ENCODE measurements at regions not wholly inside any gene's neighbourhood (a gene's known extent, or its start where the extent isn't known, plus 50 kb on each side); places are given as distances from the start of the nearest gene placed in this dataset.

DNA sequence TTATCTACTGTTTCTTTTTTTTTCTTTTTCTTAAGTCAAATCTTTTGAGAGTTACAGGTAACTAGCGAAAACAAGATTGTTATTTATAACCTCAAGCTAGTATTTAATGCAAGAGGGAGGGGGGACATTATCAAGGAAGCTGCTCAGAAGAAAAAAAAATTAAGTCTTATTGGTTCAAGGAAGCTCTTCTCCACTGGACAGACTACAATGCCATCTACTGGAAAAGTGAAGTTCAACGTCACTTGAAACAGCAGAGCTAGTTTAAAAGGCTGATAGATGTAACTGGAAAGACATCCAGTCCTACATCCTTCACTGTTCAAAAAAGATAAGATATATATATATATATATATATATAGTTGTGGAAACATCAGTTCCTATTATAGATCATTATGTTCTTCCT, 418.0 kb upstream of the PSMD7 start:
- peak; percentile 68 for DNase-seq

DNA sequence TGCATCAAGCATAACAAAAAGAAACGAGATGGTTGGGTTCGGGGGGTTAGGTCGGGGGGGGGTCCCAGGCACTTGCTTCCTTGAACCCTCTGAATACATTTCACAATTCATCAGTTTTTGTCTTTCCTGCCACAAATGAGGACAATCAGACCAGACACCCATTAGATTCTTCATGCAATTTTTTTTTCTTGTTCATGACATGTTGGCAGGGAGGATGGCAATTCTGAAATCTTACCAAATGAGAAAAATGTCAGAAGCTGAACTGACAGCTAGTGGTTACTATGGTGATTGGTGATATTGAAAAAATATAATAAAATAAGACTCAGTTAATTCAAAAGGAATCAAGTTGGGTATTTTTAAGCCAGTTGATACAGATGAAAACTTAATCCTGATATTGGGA, 419.5 kb upstream of the PSMD7 start:
- no peak for DNase-seq

DNA sequence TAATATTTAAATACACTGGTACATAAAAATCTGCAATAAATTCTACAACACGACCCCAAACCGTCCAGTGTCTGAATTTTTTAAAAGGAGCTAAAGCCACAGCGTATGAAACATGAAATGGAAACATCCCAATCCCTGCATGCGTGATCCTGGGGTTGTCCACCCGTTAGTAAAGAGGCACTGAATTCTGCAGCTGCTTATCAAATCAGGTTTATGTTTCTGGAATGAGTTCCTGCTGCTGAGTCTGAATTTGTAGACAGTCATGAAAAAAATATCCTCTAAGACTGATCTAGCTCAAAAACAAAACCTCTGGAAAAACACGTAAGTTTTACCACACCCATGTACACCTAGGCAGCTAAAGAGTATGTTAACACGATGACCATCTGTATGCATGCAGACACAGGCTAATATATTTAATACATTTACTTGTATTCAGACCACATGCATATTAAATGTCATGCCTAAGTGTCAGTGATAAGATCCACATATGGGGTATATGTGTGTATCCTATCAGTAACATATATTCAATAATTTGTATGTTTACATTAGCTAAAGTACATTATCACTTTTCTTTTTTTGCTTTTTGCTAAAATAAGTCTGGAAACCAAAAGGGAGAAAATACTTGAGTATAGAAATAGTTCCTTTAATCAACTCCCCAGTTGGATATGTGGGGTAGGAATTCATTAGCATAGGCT, 420.5 kb upstream of the PSMD7 start:
- DNase-seq = no peak

DNA sequence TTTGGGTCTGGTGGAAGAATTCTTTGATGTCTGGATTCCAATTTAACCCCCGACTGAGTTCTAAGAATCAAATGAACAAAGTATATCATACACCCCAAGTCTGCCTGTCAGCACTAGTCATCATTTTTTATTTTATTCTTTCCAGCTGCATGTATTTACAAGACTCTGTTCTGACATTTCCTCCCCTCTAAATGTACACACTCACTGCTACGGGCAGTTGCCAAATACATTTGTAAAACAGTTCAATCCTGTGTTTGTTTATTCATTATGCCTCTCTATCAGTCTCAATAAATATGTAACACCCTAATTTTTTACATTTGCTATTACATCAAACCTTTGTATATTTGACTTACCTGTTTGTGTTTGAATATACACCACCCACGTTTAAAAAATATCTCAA, 422.3 kb upstream of the PSMD7 start:
- no peak for DNase-seq

DNA sequence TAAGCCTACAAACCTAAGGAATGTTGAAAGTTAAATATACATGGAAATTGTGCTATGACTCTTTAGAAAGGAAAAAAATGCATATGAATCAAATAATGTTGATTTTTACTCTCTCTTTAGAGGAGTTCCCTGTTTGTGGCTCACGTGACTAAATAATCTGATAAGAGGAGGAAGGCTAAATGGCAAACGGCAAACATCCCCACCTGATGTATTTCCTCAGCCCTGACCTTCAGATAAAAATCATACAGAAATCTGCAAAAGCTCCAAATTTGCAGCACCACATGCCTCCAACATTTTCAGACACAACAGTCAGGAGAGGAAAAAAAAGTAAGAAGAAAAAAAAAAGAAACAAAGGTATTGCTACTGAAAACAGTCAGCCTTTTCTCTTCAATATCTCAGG, 423.0 kb upstream of the PSMD7 start:
- DNase-seq = no peak

DNA sequence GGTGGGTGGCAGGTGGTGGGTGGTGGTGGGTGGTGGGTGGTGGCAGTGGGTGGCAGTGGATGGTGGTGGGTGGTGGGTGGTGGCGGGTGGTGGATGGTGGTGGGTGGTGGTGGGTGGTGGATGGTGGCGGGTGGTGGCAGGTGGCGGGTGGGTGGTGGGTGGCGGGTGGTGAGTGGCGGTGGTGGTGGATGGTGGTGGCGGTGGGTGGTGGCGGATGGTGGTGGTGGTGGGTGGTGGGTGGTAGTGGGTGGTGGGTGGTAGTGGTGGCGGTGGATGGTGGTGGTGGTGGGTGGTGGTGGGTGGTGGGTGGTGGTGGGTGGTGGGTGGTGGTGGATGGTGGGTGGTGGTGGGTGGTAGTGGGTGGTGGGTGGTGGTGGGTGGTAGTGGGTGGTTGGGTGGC, 423.8 kb upstream of the PSMD7 start:
- no peak for DNase-seq

DNA sequence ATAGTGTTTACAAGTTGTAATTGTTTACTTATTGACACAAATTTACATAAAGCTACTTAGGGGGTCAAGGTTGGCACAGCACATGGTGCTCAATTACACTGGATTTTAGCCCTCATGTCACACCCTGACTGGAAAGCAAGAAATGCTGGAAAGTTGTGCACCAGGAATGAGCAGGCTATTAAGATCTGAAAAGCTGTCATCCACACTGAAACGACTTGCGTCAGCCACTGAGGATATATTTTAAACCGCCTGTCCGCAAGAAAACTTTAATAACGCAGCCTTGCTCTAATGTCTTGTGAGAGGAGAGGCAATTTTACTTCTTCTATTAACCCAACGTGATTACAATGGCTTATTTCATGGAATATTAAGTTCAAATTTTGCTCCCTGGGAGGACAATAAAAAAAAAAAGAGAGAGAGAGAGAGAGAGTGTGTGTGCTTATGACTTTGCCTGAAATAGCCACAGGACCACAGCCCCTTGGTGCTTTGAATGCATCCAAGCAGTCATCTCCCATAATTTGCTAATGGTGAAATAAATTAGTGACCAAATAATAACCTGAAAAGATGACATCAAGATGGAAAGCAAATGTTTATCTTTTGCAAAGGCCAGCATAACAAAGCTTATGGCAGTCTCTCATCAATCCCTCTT, 425.4 kb upstream of the PSMD7 start:
- no peak for DNase-seq

DNA sequence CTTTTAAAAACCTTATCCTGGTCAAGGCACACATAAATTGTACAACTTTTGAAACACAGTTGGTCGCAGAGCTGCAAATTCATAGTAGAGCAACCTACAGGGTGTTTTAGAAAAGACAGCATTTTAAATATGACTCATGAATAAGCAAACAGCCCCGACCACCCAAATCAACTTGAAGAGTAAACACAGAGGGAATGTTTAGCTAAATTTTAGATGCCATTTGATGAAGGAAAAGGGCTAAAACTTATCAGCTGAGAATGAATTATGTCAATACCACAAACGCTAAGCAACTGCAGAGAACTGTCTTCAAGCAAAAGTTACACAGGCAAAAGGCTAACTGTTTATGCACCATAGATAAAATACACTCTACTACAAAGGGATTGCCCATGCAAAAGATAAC, 427.5 kb upstream of the PSMD7 start:
- no peak for DNase-seq

DNA sequence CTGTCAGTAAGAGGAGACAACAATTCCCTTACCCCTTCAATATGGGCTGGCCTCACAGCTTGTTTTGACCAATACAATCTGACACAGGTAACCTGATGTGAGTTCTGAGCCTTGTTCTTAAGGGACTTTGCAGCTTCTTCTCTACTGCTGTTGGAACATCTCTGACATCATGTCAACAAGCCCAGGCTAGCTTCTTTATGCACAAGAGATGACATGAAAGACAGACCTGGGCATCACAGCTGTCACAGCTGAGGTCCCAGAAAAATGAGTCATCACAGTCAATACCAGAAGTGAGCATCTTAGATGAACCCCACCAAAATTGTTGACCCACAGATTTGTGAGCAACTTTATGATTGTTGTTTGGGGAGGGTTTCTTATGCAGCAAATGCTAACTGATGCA, 431.7 kb upstream of the PSMD7 start:
- DNase-seq = no peak

DNA sequence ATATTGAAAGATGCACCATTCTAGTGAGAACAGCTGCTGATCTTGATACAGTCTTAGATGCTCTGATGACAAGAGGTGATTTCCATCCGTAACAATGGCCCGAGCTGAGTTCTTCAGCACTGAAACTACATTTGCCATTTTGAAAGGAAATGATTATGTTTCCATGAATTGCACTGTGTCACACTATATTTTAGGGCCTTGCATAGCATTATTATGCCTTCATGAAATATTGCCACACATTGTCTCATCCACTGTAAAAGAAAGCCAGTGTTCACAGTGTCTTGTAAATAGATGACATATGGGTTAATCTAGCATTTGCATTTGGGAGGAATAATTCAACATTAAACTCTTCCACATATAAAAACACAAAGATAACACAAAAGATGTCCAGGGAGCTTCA, 438.3 kb upstream of the PSMD7 start:
- no peak for DNase-seq

DNA sequence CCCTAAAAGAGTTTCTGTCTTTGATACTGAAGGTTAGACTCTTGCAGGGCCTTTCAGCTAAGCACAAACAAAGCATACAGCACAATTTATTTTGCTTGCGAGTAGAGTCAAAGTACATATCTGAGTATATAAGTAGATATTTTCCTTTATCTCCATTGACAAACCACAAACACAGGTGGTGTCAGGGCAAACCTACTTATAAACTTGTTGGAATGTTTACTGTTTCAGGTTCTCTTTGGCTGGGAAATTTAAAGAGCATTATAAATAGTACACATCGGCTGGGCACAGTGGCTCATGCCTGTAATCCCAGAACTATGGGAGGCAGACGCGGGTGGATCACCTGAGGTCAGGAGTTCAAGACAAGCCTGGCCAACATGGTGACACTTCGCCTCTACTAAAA, 442.6 kb upstream of the PSMD7 start:
- no peak for DNase-seq

DNA sequence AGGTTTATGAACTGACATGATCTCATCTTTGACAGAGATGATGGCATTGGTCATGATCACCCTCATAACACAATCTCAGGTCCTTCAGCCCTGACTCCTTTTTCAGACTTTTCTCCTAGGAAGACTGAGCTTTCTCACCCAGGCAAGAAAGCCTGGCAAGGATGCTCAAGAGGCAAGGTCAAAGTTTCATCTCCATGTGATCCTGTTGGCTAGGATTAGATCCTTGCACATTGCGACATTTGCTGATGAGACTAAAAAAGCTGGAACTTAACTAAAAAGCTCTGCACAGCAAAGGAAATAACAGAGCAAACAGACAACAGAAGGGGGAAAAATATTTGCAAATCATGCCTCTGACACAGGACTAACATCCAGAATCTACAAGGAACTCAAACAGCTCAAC, 444.1 kb upstream of the PSMD7 start:
- no peak for DNase-seq

DNA sequence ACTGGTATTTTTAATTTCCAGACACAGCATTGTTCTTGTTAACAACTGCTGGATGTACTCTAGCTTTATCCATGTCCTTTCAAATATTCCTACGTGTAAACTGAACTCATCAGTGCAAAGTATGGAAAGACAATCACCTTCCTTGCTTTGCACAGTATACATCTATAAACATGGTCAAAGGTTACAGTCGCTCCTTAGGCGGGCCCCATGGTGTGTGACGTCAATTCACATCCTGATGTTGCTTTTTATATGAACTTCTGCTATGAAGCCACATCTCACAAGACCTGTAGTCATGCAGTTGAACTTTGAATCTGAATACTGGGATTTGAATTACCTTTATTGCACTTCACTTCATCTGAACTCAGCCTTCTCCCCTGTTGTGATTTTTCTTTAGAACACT, 447.6 kb upstream of the PSMD7 start:
- no peak for DNase-seq

DNA sequence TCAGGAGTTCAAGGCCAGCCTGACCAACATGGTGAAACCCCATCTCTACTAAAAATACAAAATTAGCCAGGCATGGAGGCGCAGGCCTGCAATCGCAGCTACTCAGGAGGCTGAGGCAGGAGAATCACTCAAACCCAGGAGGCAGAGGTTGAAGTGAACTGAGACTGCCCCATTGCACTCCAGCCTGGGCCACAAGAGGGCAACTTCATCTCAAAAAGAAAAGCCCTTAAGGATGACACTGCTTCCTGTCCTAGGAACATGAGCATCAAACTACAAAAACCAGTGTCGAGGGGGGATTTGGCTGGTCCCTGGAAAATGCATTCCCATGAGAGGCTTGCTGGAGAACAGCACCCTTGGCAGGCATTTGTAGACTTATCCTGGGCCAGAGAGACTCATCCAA, 449.5 kb upstream of the PSMD7 start:
- no peak for DNase-seq

DNA sequence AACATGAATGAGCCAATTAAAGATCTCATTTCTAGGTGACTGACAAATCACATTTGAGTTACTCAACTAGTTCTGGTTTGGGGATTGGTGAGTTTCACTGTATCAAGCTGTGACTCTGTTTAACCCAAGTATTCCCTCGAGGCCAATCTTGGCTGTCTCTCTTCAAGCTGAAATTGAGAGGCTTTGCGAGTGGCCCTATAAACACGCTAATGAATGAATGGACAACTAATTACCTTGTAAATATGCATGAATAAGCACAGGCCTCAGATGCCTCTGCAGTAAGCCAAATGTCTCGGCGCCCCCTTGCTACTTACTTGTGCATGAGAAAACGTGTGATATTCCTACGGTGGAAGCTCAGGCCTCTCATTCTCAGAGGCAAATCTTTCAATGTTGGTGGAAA, 450.3 kb upstream of the PSMD7 start:
- no peak for DNase-seq

DNA sequence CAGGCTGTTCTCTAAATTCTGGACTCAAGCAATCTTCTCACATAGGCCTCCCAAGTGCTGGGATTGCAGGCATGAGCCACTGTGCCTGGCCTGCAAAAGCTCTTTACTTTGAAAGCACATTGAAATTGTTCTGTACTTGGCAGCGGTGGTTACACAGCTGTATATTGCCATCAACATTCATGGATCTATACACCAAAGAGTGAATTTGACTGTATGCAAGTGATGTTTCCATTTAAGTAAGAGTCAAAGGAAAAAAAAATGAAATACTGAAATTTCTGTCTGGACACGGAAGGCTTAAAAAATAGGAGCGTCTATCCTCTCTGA, 450.6 kb upstream of the PSMD7 start:
- DNase-seq = no peak

DNA sequence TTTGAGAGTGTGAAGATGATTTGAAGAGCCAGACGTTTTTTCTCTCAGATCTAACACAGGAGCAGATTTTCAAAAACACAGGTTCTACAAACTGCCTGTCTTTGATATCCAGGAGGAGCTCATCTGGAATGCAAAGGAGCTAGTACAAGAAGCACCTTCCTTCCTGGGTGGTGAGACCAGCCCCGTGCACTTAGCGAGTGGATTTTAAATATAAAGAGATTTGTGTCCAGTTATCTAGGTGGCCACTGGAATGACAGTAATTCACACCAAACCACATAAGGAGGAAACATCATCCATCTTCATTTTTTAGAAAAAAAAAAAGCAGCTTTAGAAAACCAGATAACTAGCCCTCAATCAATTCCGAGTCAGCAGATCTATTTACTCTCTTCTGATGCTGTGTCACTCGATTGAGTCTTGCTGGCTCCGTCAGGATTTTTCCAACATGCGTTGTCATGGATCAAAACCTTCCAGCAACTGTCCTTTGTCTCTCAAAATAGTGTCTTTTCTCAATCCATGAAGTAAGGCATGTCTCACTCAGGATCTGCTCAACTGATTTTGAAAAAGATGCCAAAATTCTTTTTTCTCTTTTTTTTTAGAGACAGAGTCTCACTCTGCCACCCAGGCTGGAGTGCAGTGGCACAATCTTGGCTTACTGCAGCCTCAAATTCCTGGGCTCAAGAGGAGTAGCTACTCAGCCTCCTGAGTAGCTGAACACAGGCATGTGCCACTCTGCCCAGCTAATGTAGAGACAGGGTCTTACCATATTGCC, 451.2 kb upstream of the PSMD7 start:
- DNase-seq = no peak

DNA sequence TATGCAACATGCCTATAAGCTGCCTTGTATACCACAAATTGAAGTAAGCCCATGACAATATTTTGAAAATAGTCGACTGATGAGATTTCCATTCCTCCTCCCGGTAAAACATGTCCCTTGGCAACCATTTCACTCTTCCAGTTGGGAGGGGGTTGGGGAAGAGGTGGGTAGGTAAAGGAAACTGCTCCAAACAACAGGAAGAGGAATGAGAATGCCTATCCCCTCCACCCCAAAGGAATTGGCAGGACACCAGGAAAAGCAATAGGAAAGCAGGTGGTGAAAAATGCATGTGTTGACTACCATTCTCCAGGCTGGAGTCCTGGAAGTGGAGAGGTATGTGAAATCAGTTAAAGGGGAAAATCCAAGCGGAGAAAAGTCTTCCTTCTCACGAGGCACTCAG, 455.9 kb upstream of the PSMD7 start:
- no peak for DNase-seq

DNA sequence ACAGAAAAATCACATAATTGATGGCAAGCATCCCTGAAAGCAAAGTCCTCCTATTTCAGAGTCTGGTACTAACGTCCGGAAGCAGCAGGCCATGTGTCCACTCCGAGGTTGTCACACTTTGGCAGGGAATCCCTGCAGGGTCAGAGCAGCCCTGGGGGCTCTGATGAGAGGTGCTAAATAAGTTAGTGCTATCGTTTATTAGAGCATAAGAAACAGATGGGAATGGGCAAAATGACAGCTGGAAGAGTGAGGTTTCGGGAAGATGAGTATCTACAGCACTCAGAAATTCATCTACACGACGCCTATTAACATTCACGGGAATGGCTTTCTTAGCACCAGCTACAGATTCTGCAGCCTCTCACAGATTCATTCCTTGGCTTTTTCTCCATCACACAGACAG, 465.4 kb upstream of the PSMD7 start:
- DNase-seq = no peak

DNA sequence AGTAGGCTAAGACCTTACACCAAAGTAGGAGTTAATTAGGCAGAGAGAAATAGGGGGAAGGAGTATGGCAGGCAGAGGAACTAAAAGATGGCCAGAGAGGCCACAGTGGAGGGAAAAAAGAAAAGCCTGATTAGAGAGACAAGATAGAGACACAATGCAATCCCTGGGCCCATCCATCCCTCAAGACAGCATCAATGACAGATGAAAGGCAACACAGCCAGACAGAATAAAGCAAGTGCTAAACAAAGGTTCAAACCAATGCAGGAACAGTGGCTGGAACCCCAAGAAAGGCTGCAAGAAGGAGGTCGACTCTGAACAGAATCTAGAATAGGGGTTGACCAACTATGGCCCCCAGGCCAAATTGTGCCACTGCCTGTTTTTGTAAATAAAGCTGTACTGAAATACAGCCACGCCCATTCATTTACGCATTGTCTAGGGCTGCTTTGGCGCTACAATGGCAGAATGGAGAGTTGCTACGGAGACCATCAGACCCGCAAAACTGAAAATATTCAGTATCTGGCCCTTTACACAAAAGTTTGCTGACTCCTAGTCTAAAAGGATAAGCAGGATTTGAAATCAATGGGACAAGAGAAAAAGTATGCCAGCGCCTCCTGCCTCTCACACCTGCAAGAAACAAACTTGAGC, 473.3 kb upstream of the PSMD7 start:
- DNase-seq = no peak

DNA sequence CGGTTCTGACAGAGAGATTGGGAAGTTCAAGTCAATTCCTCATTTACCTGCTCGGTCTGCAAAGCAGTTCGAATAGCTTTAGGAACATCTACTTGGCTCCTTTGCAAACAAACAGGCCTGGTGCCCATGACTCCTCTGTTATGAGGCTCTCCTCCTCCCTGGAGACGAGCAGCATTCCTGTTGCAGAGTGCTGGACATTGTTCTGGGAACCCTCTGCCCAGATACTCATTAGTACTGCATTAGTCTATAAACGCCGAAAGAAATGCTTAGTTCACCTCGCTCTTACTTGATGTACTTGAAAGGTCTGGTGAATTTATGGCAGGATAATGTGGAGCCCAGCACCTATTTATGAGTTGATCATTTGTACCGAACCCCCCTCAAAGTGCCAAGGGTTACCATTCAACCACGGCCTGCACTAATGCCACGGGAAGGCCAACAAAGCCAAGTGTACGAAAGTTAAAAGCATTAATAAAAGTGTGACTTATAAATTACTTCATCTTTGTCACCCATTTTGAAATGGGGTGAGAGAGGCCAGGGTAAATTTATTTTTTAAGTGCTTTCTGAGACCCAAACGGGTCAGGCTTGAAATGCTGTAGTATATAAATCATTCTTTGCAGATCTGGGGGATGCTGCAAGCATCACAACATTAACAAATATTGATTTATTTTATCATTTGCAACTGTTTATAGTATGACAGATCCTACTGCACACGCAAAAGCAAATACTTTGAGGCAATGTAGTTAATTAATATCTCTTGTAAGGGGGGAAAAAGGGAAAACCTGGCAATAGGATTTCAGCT, 478.9 kb upstream of the PSMD7 start:
- no peak for DNase-seq

DNA sequence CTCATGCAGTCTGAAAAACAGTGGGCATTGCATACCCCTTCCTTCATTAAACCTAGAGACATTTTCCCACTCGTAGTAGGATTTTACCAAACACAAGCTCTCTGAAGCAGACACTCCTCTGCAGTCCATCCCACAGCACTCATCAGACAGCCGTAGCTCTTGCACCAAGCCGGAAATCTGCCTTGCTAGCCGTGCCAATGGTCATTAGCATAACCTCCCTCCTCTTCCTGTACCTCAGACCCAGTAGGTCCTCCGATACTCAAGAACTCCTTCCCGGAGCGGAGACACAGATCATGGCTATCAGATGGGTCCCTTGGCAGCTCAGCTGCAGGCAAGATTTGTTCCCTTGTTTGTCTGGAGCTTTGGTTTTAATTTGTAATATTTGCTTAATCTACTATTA, 483.1 kb upstream of the PSMD7 start:
- no peak for DNase-seq

DNA sequence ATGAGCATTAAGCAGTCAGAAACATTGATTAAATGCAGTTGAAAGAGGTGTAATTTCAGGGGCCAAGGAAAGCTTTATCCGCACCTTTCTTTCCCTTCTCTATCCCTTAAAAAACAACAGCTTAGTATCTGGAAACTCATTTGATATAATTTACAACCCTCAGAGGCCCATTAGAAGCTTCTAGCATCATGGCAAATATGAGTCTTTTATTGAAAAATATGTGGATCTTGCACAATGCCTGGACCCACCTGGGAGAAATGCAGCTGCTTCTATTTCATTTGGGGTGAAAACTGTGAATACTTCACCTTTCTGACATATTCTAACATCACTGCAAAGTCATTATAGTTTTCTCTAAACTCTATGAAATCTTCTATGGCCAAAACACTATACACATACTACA, 492.2 kb upstream of the PSMD7 start:
- DNase-seq = no peak

All from NCI-H1436 (cell line).